PC-9 (cell line): ENCODE measurements at regions not wholly inside any gene's neighbourhood (a gene's known extent, or its start where the extent isn't known, plus 50 kb on each side); places are given as distances from the start of the nearest gene placed in this dataset.

Source experiments
- EZH2 ChIP-seq: fragments of 200-600 bp; sonication (generic); IDR thresholded peaks from 2 replicates; pipeline ENCODE4 v1.8.0; 2017; ENCODE audit warnings: antibody characterized with exemption, low read depth
- TF ChIP-seq, protein P1 (sequence below): fragments of 200-600 bp; sonication (generic); conservative IDR thresholded peaks from 2 replicates; pipeline ENCODE4 v1.6.1; 2017; ENCODE audit warnings: mixed run types, antibody characterized with exemption, mild to moderate bottlenecking, moderate library complexity

DNA sequence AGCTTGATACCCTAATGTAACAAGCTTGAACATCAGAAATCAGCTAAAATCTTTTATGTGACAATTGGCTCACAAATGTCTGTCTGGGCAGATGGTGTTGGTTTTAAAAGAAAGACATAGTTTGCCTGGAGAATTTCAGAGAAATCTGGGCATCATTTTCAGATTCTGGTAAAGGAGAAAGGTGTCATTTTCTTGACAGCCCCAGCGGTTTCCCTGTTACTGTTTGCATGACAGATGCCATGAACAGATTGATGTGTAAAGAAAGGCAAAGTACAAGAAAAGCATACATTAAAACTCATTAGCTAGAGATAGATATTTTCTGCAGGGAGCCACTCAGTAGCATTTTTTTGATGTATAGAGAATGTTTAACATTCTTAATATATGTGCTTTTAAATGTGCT, 987.9 kb downstream of the OLFM4 start:
- TF ChIP-seq, protein P1, sequence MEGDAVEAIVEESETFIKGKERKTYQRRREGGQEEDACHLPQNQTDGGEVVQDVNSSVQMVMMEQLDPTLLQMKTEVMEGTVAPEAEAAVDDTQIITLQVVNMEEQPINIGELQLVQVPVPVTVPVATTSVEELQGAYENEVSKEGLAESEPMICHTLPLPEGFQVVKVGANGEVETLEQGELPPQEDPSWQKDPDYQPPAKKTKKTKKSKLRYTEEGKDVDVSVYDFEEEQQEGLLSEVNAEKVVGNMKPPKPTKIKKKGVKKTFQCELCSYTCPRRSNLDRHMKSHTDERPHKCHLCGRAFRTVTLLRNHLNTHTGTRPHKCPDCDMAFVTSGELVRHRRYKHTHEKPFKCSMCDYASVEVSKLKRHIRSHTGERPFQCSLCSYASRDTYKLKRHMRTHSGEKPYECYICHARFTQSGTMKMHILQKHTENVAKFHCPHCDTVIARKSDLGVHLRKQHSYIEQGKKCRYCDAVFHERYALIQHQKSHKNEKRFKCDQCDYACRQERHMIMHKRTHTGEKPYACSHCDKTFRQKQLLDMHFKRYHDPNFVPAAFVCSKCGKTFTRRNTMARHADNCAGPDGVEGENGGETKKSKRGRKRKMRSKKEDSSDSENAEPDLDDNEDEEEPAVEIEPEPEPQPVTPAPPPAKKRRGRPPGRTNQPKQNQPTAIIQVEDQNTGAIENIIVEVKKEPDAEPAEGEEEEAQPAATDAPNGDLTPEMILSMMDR = no peak
- TF ChIP-seq EZH2 = no peak
